ENCODE measurements at regions not wholly inside any gene's neighbourhood (a gene's known extent, or its start where the extent isn't known, plus 50 kb on each side); places are given as distances from the start of the nearest gene placed in this dataset.

DNA sequence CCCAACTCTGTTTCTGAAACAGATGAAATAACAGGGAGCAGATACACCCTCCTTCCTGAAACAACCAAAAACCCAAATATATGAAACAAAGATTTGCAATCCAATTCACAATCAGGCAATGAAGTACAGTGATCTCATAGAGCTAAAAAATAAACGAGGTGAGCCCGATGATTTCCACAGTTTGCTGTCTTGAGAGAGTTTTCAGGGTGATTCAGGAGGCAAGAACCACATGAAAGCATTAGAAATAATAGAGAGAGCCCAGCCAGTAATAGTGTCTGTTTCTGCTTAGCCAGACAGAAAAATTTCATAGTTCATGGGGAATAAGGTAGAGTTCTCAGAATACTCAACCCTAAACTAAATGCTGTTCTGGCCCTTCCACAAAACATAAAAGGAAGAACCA is 296.2 kb downstream of the PDHA2 start:
- Mint-ChIP-seq H3K27ac (no peak overlapping the region), H3K4me1 (ENCODE audit: low read depth) (no peaks in the 10 kb centered on the region), H3K4me3 (no peak overlapping the region), H3K27me3 (ENCODE audit: insufficient read depth) (no peaks in the 10 kb centered on the region), H3K36me3 (ENCODE audit: low read depth) (no peaks in the 10 kb centered on the region), H3K9me3 (peaks cover 37% of the 10 kb centered on the region)
- TF ChIP-seq, protein P1, sequence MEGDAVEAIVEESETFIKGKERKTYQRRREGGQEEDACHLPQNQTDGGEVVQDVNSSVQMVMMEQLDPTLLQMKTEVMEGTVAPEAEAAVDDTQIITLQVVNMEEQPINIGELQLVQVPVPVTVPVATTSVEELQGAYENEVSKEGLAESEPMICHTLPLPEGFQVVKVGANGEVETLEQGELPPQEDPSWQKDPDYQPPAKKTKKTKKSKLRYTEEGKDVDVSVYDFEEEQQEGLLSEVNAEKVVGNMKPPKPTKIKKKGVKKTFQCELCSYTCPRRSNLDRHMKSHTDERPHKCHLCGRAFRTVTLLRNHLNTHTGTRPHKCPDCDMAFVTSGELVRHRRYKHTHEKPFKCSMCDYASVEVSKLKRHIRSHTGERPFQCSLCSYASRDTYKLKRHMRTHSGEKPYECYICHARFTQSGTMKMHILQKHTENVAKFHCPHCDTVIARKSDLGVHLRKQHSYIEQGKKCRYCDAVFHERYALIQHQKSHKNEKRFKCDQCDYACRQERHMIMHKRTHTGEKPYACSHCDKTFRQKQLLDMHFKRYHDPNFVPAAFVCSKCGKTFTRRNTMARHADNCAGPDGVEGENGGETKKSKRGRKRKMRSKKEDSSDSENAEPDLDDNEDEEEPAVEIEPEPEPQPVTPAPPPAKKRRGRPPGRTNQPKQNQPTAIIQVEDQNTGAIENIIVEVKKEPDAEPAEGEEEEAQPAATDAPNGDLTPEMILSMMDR (IDR thresholded peaks at IDR 0.05): no peak
- no peak for DNase-seq

DNA sequence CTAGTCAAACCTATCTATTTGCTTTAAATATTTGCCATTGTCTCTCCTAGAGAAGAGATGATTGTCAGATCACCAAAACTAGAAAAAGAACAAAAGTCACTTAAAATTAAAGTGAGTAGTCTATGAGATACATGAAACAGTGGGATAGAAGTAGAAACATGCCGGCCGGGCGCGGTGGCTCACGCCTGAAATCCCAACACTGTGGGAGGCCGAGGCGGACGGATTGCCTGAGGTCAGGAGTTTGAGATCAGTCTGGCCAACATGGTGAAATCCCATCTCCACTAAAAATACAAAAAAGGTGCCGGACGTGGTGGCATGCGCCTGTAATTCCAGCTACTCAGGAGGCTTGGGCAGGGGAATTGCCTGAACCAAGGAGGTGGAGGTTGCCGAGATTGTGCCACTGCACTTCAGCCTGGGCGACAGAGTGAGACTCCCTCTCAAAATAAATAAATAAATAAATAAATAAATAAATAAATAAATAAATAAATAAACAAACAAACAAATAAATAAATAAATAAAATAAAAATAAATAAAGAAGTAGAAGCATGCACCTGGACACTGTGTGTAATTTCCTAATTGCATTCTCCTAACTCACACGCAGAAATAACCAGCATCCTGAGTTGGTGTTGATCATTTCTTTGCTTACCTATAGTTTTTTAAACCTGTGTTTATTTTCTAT is 299.5 kb downstream of the PDHA2 start:
- no peak overlapping the region for H3K27ac Mint-ChIP-seq
- no peak for DNase-seq
- H3K4me1 Mint-ChIP-seq (ENCODE audit: low read depth): no peaks in the 10 kb centered on the region
- H3K4me3 Mint-ChIP-seq: no peak overlapping the region
- H3K9me3 Mint-ChIP-seq: peaks cover 37% of the 10 kb centered on the region
- H3K36me3 Mint-ChIP-seq (ENCODE audit: low read depth): no peaks in the 10 kb centered on the region
- no peaks in the 10 kb centered on the region for H3K27me3 Mint-ChIP-seq (ENCODE audit: insufficient read depth)
- TF ChIP-seq, protein P1 (IDR thresholded peaks at IDR 0.05): no peak

DNA sequence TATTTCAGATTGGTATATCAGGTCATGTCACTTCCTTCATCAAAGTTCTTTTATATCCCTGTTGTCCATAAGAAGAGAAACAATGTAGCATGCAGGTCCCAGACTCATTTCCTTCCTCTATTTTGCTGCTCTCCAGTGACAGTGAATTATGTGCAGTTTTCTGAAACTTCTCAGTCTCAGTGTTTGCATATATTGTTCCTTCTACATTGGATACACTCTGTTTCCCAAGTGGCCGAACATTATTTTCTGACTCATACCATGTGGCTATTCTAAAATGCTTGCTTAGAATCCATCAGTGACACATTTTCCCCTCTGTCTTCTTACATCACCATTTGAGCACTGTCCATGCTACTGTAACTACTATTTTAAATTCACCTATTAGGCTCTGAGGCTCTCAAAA is 305.7 kb downstream of the PDHA2 start:
- no peaks in the 10 kb centered on the region for H3K27me3 Mint-ChIP-seq (ENCODE audit: insufficient read depth)
- TF ChIP-seq, protein P1 (IDR thresholded peaks at IDR 0.05): no peak
- no peak overlapping the region for H3K27ac Mint-ChIP-seq
- peaks cover 36% of the 10 kb centered on the region for H3K9me3 Mint-ChIP-seq
- no peaks in the 10 kb centered on the region for H3K4me1 Mint-ChIP-seq (ENCODE audit: low read depth)
- DNase-seq: no peak
- H3K36me3 Mint-ChIP-seq (ENCODE audit: low read depth): no peaks in the 10 kb centered on the region
- H3K4me3 Mint-ChIP-seq: no peak overlapping the region

DNA sequence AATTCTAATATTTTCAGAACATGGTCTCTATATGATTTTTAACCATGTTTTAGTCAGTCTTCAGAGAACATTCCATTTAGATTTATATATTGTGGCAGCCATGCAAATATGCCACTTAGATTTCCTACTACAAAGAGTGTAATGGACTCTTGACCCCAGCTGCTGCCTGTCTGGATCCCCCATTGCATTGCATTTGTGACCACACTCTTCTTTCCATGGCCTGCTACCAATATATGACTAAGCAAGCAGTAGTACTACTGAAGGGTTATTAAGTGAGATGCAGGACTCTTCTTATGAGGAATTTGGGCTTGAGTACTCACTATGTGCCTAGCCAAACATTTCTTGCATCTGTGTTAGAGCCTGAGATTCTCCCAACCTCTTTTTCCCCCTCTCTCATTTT is 306.8 kb downstream of the PDHA2 start:
- no peak overlapping the region for H3K4me3 Mint-ChIP-seq
- H3K9me3 Mint-ChIP-seq: peaks cover 36% of the 10 kb centered on the region
- H3K4me1 Mint-ChIP-seq (ENCODE audit: low read depth): no peaks in the 10 kb centered on the region
- H3K36me3 Mint-ChIP-seq (ENCODE audit: low read depth): no peaks in the 10 kb centered on the region
- no peak overlapping the region for H3K27ac Mint-ChIP-seq
- TF ChIP-seq, protein P1 (IDR thresholded peaks at IDR 0.05): no peak
- no peaks in the 10 kb centered on the region for H3K27me3 Mint-ChIP-seq (ENCODE audit: insufficient read depth)
- no peak for DNase-seq

DNA sequence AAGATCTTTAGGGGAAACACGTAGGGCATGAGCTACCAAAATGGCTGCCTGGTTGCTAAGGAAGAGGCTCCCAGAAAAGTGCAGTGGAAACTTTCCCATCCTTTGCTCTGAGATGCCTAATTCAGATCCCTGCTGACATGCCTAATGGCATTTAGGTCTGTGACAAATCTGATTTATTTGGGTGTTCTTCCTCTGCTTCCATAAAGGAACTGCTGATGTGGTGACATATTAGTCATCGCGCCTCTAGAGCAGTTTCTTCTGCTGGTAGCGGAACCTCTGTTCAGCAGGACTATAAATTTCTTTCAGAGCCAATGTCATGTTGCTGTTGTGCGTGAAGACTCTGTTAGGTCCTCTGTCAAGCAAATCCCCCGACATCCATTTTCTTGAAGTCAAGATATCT is 310.0 kb downstream of the PDHA2 start:
- TF ChIP-seq, protein P1 (IDR thresholded peaks at IDR 0.05): no peak
- Mint-ChIP-seq H3K4me3 (no peak overlapping the region), H3K27ac (no peak overlapping the region), H3K36me3 (ENCODE audit: low read depth) (no peaks in the 10 kb centered on the region), H3K4me1 (ENCODE audit: low read depth) (no peaks in the 10 kb centered on the region), H3K9me3 (peaks cover 40% of the 10 kb centered on the region), H3K27me3 (ENCODE audit: insufficient read depth) (no peaks in the 10 kb centered on the region)
- DNase-seq: no peak

DNA sequence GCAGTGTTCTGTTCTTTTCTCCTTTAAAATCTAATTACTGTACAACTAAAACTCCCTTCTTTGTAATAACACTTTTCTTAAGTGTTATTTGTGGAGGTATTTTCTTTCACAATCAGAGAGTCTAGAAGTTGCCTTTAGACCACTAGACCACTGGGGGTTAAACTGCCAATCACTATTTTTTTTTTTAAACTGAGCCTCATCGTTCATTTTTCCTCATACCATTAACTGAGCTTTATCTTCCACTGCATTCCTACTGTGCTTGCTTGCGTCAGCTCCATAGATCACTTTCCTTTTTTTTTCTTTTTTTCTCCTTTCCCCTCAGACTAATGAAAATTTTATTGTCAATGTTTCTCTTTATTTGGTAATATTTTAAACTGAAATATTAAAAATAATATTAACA is 310.6 kb downstream of the PDHA2 start:
- H3K36me3 Mint-ChIP-seq (ENCODE audit: low read depth): no peaks in the 10 kb centered on the region
- no peaks in the 10 kb centered on the region for H3K27me3 Mint-ChIP-seq (ENCODE audit: insufficient read depth)
- H3K9me3 Mint-ChIP-seq: peaks cover 41% of the 10 kb centered on the region
- no peak overlapping the region for H3K4me3 Mint-ChIP-seq
- no peaks in the 10 kb centered on the region for H3K4me1 Mint-ChIP-seq (ENCODE audit: low read depth)
- no peak for DNase-seq
- TF ChIP-seq, protein P1 (IDR thresholded peaks at IDR 0.05): no peak
- no peak overlapping the region for H3K27ac Mint-ChIP-seq
